ENCODE measurements at regions not wholly inside any gene's neighbourhood (a gene's known extent, or its start where the extent isn't known, plus 50 kb on each side); places are given as distances from the start of the nearest gene placed in this dataset.

- Histone ChIP-seq H4K20me1 (replicated peaks; ENCODE audit: control insufficient read depth, extremely low read depth, insufficient read depth, low read length) (no peaks in the 10 kb centered on the region), H3K79me2 (ENCODE audit: control insufficient read depth, insufficient read depth, low read length) (no peaks in the 10 kb centered on the region), H3K4me3 (replicated peaks in 1 of 3; ENCODE audit: insufficient read depth in 1 of 3, low read depth in 1 of 3, low read length in 3 of 3) (no peak overlapping the region), H3K27ac (ENCODE audit: insufficient read depth, low read depth, low read length) (no peak overlapping the region), H3K9me1 (replicated peaks; ENCODE audit: control insufficient read depth, extremely low read depth, insufficient read depth, low read length) (no peaks in the 10 kb centered on the region), H3K36me3 (ENCODE audit: control insufficient read depth in 2 of 2, extremely low read depth in 1 of 2, insufficient read depth in 2 of 2, low read length in 2 of 2) (no peaks in the 10 kb centered on the region), H3K9ac (replicated peaks; ENCODE audit: extremely low read depth, insufficient read depth, low read length) (no peak overlapping the region), H3K4me1 (ENCODE audit: control insufficient read depth, extremely low read depth, insufficient read depth, low read length) (no peaks in the 10 kb centered on the region), H3K9me3 (replicated peaks; ENCODE audit: control insufficient read depth, insufficient read depth, low read length) (no peaks in the 10 kb centered on the region), H3K4me2 (ENCODE audit: insufficient read depth, low read length) (no peak overlapping the region), H2AFZ (ENCODE audit: low read depth, low read length) (no peak overlapping the region), H3K27me3 (ENCODE audit: control insufficient read depth in 2 of 2, insufficient read depth in 2 of 2, low read length in 2 of 2) (peaks cover 0 to 5% of the 10 kb centered on the region in 2 experiments)
- dilution Hi-C loops (cut with MboI; ENCODE audit: extremely low pct_ligation_motif_present, low sequenced_read_pairs) (no loop called here), intact Hi-C loops (cut with micrococcal nuclease) (no loop called here)
- ChIA-PET CTCF (interaction anchor here (0.8 to 3.9 kb wide), 3 partner anchors 22 to 38 kb away, joined by 3 to 21 read pairs (median 4); no protein-coding TSS in a partner anchor), POLR2A (no interaction called here)
- BruUV-seq (replicated peaks), result no TSS peak
- DNase-seq (ENCODE audit: low read depth, low spot score) (no peak), FAIRE-seq (no peak)
- TF ChIP-seq POLR2AphosphoS5 (IDR thresholded peaks at IDR 0.05; ENCODE audit: insufficient read depth, low read depth, low read length) (no peak), JUN (IDR thresholded peaks at IDR 0.05; ENCODE audit: borderline replicate concordance, insufficient read depth, insufficient read length, low read depth) (no peak), MYC (IDR thresholded peaks at IDR 0.05; ENCODE audit: low read depth, low read length) (no peak), FOS (IDR thresholded peaks at IDR 0.05; ENCODE audit: borderline replicate concordance, insufficient read depth, low read length) (no peak), POLR2A (IDR thresholded peaks at IDR 0.05; ENCODE audit: low read depth, low read length) (no peak), MAX (IDR thresholded peaks at IDR 0.05; ENCODE audit: insufficient read depth, insufficient read length) (no peak), EZH2 (IDR thresholded peaks at IDR 0.05; ENCODE audit: borderline replicate concordance, low read depth, low read length, severe bottlenecking) (no peak), GATA2 (IDR thresholded peaks at IDR 0.05; ENCODE audit: insufficient read depth, insufficient read length, low read depth, low read length) (no peak)
- TF ChIP-seq, protein P1, sequence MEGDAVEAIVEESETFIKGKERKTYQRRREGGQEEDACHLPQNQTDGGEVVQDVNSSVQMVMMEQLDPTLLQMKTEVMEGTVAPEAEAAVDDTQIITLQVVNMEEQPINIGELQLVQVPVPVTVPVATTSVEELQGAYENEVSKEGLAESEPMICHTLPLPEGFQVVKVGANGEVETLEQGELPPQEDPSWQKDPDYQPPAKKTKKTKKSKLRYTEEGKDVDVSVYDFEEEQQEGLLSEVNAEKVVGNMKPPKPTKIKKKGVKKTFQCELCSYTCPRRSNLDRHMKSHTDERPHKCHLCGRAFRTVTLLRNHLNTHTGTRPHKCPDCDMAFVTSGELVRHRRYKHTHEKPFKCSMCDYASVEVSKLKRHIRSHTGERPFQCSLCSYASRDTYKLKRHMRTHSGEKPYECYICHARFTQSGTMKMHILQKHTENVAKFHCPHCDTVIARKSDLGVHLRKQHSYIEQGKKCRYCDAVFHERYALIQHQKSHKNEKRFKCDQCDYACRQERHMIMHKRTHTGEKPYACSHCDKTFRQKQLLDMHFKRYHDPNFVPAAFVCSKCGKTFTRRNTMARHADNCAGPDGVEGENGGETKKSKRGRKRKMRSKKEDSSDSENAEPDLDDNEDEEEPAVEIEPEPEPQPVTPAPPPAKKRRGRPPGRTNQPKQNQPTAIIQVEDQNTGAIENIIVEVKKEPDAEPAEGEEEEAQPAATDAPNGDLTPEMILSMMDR (IDR thresholded peaks at IDR 0.05; ENCODE audit: extremely low read depth in 1 of 2, insufficient read depth in 1 of 2, low read depth in 1 of 2, low read length in 2 of 2), result no peak
Observed at GRCh38 chr17:55570391-55570790, 59.1 kb upstream of the SMIM36 start.
